Keratinocyte (primary cell): ENCODE measurements at regions not wholly inside any gene's neighbourhood (a gene's known extent, or its start where the extent isn't known, plus 50 kb on each side); places are given as distances from the start of the nearest gene placed in this dataset.

Source experiments
- EZH2 ChIP-seq: IDR thresholded peaks from one replicate; pipeline ENCODE4 v1.6.1; 2012; ENCODE audit warnings: inconsistent platforms, mild to moderate bottlenecking, low read length, moderate library complexity
- TF ChIP-seq, protein P1 (sequence below), 3 experiments: IDR thresholded peaks in 1 of 3; conservative IDR thresholded peaks in 1 of 3; optimal IDR thresholded peaks in 1 of 3; 2 replicates in 2 of 3; 3 replicates in 1 of 3; pipeline versions ENCODE3 to v1.5.1; 2011; ENCODE audit warnings: low read length in 3 of 3, mild to moderate bottlenecking in 3 of 3, moderate library complexity in 2 of 3, control low read depth in 1 of 3, inconsistent platforms in 1 of 3; ENCODE audit not compliant: insufficient read depth in 2 of 3; ENCODE audit errors: extremely low read depth in 1 of 3

DNA sequence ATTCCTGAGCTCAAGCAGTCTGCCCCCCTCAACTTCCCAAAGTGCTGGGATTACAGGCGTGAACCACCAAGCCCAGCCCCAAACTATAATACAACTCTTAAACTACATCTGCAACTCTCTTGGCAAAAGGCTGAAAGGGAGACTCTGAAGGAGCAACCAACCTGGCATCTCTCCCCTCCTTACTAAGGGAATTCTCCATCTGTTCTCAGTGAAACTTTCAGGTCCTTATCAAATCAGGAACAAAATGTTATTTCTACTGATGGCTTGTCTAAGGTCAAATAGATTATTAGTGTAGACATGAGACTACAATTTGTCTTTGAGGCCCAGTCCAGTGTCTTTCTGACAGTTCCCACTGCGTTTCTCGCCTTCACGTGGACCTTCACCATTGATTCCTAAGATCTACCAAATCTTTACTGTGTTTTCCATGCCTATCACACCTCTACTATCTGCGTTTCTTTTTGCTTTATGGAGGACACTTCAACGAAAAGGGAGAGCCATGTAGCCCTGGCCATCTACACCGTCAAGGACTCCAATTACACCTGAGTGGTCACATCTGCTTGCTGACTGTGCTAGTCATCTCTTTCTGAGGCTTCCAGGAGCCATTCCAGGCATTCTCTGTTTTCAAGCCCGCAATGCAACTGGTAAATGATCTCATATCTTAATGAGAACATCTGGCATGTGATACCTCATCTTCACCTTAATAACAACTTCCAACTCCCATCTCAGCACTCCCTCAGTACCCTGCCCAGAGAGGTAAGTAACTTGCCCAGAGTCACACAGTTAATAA lies 405.7 kb upstream of the CITED2 start:
- TF ChIP-seq, protein P1, sequence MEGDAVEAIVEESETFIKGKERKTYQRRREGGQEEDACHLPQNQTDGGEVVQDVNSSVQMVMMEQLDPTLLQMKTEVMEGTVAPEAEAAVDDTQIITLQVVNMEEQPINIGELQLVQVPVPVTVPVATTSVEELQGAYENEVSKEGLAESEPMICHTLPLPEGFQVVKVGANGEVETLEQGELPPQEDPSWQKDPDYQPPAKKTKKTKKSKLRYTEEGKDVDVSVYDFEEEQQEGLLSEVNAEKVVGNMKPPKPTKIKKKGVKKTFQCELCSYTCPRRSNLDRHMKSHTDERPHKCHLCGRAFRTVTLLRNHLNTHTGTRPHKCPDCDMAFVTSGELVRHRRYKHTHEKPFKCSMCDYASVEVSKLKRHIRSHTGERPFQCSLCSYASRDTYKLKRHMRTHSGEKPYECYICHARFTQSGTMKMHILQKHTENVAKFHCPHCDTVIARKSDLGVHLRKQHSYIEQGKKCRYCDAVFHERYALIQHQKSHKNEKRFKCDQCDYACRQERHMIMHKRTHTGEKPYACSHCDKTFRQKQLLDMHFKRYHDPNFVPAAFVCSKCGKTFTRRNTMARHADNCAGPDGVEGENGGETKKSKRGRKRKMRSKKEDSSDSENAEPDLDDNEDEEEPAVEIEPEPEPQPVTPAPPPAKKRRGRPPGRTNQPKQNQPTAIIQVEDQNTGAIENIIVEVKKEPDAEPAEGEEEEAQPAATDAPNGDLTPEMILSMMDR (optimal IDR thresholded peaks at IDR 0.05 in 1 of 3, IDR thresholded peaks at IDR 0.05 in 1 of 3, conservative IDR thresholded peaks at IDR 0.05 in 1 of 3; ENCODE audit: extremely low read depth in 1 of 3, insufficient read depth in 2 of 3, low read length in 3 of 3) = no peak
- TF ChIP-seq EZH2 = no peak
